RWPE2 (cell line): ENCODE measurements at regions not wholly inside any gene's neighbourhood (a gene's known extent, or its start where the extent isn't known, plus 50 kb on each side); places are given as distances from the start of the nearest gene placed in this dataset.

Source experiments
- ATAC-seq: fragments of 200-7000 bp; cut with Tn5 transposase; 3 replicates; pipeline ENCODE4 v1.9.1; 2021; ENCODE audit warnings: low read depth
- DNase-seq: peaks from one replicate; pipeline ENCODE4 v3.0.0-alpha.2; 2020; ENCODE audit warnings: low spot score
- H3K27ac ChIP-seq: fragments of 450-650 bp; 2 replicates; pipeline ENCODE4 v1.5.1; 2017; ENCODE audit warnings: mild to moderate bottlenecking; ENCODE audit not compliant: poor library complexity, severe bottlenecking
- H3K27me3 ChIP-seq: fragments of 250-450 bp; sonication (Bioruptor Pico); 2 replicates; pipeline ENCODE4 v1.5.1; 2021; ENCODE audit warnings: mild to moderate bottlenecking, moderate library complexity; ENCODE audit not compliant: insufficient read depth, poor library complexity, severe bottlenecking
- H3K36me3 ChIP-seq: fragments of 250-450 bp; sonication (Bioruptor Pico); 2 replicates; pipeline ENCODE4 v1.5.1; 2020; ENCODE audit warnings: low read depth, mild to moderate bottlenecking, moderate library complexity
- H3K4me1 ChIP-seq: fragments of 250-450 bp; sonication (Bioruptor Pico); 2 replicates; pipeline ENCODE4 v1.5.1; 2021; ENCODE audit warnings: mild to moderate bottlenecking, moderate library complexity; ENCODE audit not compliant: insufficient read depth, poor library complexity, severe bottlenecking
- H3K4me3 ChIP-seq: fragments of 250-450 bp; sonication (Bioruptor Pico); 2 replicates; pipeline ENCODE4 v1.5.1; 2021; ENCODE audit warnings: mild to moderate bottlenecking, moderate library complexity; ENCODE audit not compliant: severe bottlenecking
- H3K9me3 ChIP-seq: fragments of 250-450 bp; sonication (Bioruptor Pico); 2 replicates; pipeline ENCODE4 v1.5.1; 2021; ENCODE audit warnings: mild to moderate bottlenecking, moderate library complexity; ENCODE audit not compliant: severe bottlenecking
- TF ChIP-seq, protein P1 (sequence below): fragments of 450-650 bp; IDR thresholded peaks from one replicate; pipeline ENCODE4 v1.5.1; 2017; ENCODE audit warnings: mild to moderate bottlenecking, moderate library complexity; ENCODE audit not compliant: poor library complexity, severe bottlenecking

DNA sequence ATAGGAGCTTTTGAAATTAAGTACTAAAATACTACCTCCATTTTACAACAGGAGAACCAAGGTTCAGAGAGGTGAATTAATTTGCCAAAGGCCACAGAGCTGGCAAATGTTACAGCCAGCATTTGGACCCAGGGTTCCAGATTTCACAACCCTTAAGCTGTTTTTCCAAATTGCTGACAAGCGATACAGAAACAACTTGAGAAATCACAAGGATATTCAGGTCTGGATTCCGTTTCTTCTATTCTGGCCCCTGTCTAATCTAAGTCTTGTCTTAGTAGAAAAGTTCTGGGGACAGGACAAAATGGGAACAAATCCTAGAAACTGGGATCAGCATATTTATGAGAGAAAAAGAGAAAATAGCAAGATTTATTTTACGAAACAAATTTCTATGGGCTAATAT is 103.1 kb upstream of the PRLR start:
- Histone ChIP-seq H3K36me3 (no peaks in the 10 kb centered on the region), H3K4me3 (no peak overlapping the region), H3K9me3 (no peaks in the 10 kb centered on the region), H3K27ac (no peak overlapping the region), H3K4me1 (no peaks in the 10 kb centered on the region), H3K27me3 (no peaks in the 10 kb centered on the region)
- no peak for ATAC-seq
- TF ChIP-seq, protein P1, sequence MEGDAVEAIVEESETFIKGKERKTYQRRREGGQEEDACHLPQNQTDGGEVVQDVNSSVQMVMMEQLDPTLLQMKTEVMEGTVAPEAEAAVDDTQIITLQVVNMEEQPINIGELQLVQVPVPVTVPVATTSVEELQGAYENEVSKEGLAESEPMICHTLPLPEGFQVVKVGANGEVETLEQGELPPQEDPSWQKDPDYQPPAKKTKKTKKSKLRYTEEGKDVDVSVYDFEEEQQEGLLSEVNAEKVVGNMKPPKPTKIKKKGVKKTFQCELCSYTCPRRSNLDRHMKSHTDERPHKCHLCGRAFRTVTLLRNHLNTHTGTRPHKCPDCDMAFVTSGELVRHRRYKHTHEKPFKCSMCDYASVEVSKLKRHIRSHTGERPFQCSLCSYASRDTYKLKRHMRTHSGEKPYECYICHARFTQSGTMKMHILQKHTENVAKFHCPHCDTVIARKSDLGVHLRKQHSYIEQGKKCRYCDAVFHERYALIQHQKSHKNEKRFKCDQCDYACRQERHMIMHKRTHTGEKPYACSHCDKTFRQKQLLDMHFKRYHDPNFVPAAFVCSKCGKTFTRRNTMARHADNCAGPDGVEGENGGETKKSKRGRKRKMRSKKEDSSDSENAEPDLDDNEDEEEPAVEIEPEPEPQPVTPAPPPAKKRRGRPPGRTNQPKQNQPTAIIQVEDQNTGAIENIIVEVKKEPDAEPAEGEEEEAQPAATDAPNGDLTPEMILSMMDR = no peak
- DNase-seq = no peak

DNA sequence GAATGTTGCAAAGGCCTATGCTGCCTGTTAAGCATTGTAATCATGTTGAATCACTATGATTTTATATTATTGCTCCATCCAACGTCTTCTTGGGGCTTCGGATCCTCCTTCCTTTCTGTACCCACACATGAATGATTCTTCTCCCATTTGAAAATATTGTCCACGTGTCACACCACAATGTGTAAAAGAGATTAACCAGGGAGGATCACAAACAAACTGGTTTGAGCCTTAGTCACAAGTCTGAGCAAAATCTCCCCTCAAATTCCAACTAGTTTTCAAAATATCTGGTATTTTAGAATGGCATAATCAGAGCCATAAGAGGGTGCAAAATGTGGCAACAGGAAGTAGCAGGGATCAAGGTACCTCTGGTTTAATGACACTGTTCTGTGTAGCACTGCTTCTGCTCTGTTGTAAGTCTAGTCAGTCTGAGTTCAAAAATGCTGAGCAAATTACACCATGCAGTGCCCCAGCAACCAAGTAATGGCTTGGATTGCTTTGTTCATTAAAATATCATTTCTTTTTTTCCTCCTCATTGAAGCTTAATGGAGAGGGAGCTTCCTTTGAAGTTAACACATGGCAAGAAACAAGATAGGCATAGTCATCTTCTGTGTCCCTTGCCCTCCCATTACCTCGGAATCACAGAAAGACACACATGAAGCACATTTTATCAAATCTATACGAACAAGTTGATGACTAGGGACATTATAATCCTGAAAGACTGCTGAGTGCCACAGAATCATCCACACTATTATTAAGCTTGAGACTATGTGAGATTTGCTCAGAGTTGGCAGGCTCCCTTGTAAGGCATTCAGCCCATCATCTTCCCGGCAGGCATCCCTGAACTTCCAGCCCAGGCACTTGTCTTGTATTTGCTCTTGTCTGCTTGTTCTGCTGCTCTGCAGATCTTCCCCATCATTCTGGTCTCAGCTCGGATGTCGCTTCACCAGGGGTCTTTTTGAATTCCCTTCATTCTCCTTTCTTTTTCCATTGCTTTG is 102.0 kb upstream of the PRLR start:
- ATAC-seq (no peak), DNase-seq (no peak)
- Histone ChIP-seq H3K4me3 (no peak overlapping the region), H3K4me1 (no peaks in the 10 kb centered on the region), H3K36me3 (no peaks in the 10 kb centered on the region), H3K27me3 (no peaks in the 10 kb centered on the region), H3K9me3 (no peaks in the 10 kb centered on the region), H3K27ac (no peak overlapping the region)
- TF ChIP-seq, protein P1 = no peak

DNA sequence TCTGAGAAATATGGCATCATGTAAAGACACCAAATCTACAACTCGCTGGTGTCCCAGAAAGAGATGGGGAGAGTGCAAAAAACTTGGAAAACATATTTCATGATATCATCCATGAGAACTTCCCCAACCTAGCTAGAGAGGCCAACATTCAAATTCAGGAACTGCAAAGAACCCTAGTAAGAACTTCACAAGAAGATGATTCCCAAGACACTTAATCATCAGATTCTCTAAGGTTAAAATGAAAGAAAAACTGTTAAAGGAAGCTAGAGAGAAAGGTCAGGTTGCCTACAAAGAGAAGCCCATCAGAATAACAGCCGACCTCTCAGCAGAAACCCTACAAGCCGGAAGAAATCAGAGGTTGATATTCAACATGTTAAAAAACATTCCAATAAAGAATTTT is 95.5 kb upstream of the PRLR start:
- no peaks in the 10 kb centered on the region for H3K36me3 ChIP-seq
- TF ChIP-seq, protein P1 = no peak
- H3K4me1 ChIP-seq = no peaks in the 10 kb centered on the region
- DNase-seq = no peak
- no peaks in the 10 kb centered on the region for H3K9me3 ChIP-seq
- no peak overlapping the region for H3K27ac ChIP-seq
- ATAC-seq = no peak
- H3K27me3 ChIP-seq = no peaks in the 10 kb centered on the region
- no peak overlapping the region for H3K4me3 ChIP-seq

DNA sequence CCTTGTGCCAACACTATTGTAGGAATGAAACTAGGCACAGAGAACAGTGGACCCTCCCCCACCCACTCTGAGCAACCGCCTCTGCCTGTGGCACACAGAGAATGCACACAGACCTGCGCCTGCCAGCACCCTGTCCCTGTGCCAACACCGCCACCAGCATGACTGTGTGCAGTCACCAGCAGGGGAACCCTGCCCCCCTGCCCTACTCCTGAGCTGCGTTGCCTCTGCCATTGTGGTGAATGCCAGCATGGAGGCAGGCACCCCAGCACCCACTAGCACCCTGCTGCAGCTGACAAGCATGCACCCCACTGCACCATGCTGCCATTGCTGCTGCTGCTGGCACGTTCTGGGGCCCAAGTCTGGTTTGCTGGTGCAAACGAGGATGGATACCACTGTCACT is 94.4 kb upstream of the PRLR start:
- H3K9me3 ChIP-seq = no peaks in the 10 kb centered on the region
- peak; percentile 49 for DNase-seq
- no peak for ATAC-seq
- no peaks in the 10 kb centered on the region for H3K36me3 ChIP-seq
- H3K4me1 ChIP-seq = peaks cover 3% of the 10 kb centered on the region
- no peaks in the 10 kb centered on the region for H3K27me3 ChIP-seq
- H3K4me3 ChIP-seq = no peak overlapping the region
- TF ChIP-seq, protein P1 = no peak
- H3K27ac ChIP-seq = no peak overlapping the region

DNA sequence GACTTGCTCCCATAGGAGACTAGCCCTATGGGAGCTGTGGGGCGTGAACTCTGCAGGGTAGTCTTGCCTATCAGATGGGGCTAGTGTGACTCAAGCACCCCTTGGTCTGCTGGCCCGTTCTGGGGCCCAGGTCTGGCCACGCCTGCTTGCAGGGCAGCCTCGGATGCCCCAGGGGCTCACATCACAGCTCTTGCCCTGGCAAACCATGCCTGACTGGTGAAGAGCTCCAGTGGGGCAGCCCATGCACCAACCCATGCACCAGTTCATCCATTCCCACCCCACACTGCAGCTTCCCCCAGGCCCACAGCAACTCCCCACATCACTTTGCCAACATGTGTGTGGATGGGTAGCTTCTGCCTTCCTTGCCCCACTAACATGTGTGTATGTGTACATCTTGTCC is 93.9 kb upstream of the PRLR start:
- Histone ChIP-seq H3K4me1 (peaks cover 7% of the 10 kb centered on the region), H3K27ac (no peak overlapping the region), H3K9me3 (no peaks in the 10 kb centered on the region), H3K4me3 (no peak overlapping the region), H3K36me3 (no peaks in the 10 kb centered on the region), H3K27me3 (no peaks in the 10 kb centered on the region)
- DNase-seq (no peak), ATAC-seq (no peak)
- TF ChIP-seq, protein P1 = no peak
